ENCODE measurements at regions not wholly inside any gene's neighbourhood (a gene's known extent, or its start where the extent isn't known, plus 50 kb on each side); places are given as distances from the start of the nearest gene placed in this dataset.

DNA sequence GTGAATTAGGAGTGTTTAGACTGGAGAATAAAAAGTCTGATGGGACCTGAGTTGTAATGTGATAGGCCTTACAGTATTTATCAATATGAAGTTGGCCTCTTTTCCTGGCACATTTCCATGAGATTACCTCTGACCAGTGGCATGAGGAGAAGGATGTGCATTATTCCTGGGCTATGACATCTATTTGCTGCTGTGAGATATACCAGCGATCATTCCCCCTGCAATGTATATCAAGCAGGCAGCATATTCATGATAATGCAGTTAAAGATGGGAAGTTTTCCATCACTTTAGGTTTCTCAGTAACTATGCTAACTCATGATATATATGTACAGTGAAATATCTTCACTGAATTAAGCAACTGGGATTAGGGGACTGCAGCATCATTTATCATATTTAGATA lies 142.8 kb upstream of the MBL2 start:
- TF ChIP-seq, protein P1, sequence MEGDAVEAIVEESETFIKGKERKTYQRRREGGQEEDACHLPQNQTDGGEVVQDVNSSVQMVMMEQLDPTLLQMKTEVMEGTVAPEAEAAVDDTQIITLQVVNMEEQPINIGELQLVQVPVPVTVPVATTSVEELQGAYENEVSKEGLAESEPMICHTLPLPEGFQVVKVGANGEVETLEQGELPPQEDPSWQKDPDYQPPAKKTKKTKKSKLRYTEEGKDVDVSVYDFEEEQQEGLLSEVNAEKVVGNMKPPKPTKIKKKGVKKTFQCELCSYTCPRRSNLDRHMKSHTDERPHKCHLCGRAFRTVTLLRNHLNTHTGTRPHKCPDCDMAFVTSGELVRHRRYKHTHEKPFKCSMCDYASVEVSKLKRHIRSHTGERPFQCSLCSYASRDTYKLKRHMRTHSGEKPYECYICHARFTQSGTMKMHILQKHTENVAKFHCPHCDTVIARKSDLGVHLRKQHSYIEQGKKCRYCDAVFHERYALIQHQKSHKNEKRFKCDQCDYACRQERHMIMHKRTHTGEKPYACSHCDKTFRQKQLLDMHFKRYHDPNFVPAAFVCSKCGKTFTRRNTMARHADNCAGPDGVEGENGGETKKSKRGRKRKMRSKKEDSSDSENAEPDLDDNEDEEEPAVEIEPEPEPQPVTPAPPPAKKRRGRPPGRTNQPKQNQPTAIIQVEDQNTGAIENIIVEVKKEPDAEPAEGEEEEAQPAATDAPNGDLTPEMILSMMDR (IDR thresholded peaks at IDR 0.05) = no peak
- TF ChIP-seq POLR2A (IDR thresholded peaks at IDR 0.05) = no peak
